Activated naive CD4-positive, alpha-beta T cell treated with anti-CD3 and anti-CD28 coated beads, Interleukin-2, amount 10 ng/mL, durations not matched to agents 7 days and 5 days (primary cell): ENCODE measurements at regions not wholly inside any gene's neighbourhood (a gene's known extent, or its start where the extent isn't known, plus 50 kb on each side); places are given as distances from the start of the nearest gene placed in this dataset.
"Not testable (repeated sequence)": the region's sequence is repeated elsewhere in the genome, so short reads cannot be mapped to it uniquely, and the experiment has no call there.

Source experiments
- CTCF ChIA-PET: fragments of 350-600 bp; sonication (Branson Sonifier 250); formaldehyde crosslinking; loops from one replicate; lab custom pipeline; 2021; ENCODE audit warnings: antibody characterized with exemption; lab: Charles Lee
- DNase-seq: peaks from one replicate; pipeline ENCODE4 v3.0.0-alpha.2; 2020
- H3K27ac Mint-ChIP-seq: one replicate; pipeline ENCODE4 v1.8.0; 2021; ENCODE audit warnings: mild to moderate bottlenecking, moderate library complexity, mixed read lengths
- H3K27me3 Mint-ChIP-seq: one replicate; pipeline ENCODE4 v1.8.0; 2021; ENCODE audit warnings: mild to moderate bottlenecking, mixed read lengths
- H3K36me3 Mint-ChIP-seq: one replicate; pipeline ENCODE4 v1.8.0; 2021; ENCODE audit warnings: mixed read lengths
- H3K4me1 Mint-ChIP-seq: one replicate; pipeline ENCODE4 v1.8.0; 2021; ENCODE audit warnings: mixed read lengths
- H3K4me3 Mint-ChIP-seq: one replicate; pipeline ENCODE4 v1.8.0; 2021; ENCODE audit warnings: mild to moderate bottlenecking, moderate library complexity, mixed read lengths
- H3K9me3 Mint-ChIP-seq: one replicate; pipeline ENCODE4 v1.8.0; 2021; ENCODE audit warnings: mixed read lengths

GRCh38 chr11:8763070-8763685, 80.6 kb downstream of the RPL27A start:
- Mint-ChIP-seq H3K4me1 (no peaks in the 10 kb centered on the region), H3K9me3 (no peaks in the 10 kb centered on the region), H3K27me3 (peaks cover 16% of the 10 kb centered on the region), H3K27ac (no peak overlapping the region), H3K4me3 (no peak overlapping the region), H3K36me3 (no peaks in the 10 kb centered on the region)
- CTCF ChIA-PET = no interaction called here
- DNase-seq = no peak

GRCh38 chr11:8765294-8765693, 82.7 kb downstream of the RPL27A start:
- no peak for DNase-seq
- H3K27ac Mint-ChIP-seq = no peak overlapping the region
- H3K4me1 Mint-ChIP-seq = no peaks in the 10 kb centered on the region
- H3K36me3 Mint-ChIP-seq = no peaks in the 10 kb centered on the region
- CTCF ChIA-PET = no interaction called here
- H3K9me3 Mint-ChIP-seq = no peaks in the 10 kb centered on the region
- H3K27me3 Mint-ChIP-seq = peaks cover 18% of the 10 kb centered on the region
- no peak overlapping the region for H3K4me3 Mint-ChIP-seq

DNA sequence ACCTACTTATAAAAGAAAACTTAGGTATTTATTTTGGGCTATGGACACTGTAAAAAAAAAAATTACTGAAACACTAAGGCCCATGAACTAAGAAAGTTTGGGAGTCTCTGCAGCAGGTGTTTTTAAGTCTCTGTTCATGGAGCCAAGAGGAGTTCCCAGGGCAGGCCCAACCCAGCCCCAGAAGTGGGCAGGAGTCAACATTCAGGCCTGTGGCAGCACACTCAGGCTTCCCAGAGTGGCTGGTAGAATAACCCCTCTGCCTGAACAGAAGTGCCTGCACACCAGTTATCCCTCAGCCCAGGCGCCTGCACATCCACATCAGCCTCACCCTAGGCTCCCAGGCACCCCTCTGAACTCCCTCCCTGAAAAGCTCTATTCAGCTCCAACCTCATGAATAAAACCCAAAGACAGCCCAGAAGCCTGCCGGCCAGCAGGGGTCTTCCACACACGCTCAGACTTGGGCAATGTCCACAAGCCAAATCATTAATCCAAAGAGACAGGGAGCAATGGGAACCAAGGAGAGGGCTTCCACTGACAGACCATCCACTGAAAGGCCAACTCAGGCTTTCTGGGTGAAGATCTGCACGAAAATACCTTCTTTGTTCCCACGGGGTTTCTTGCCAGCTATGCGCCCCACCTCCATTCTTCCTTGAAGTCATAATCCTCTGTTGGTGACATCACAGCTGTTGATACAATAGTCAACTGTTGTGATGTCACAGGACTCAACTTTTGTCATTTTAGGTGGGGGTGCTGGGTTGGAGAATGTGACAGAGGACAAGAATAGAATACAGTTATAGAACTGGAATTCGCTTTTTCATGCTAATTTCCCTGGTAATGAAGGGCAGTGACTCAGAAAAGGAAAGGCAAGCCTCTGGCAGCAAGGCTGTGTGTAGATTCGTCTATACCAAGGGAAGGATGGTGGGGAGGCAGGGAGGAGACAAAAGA, 83.7 kb downstream of the RPL27A start:
- no peak for DNase-seq
- H3K4me1 Mint-ChIP-seq = no peaks in the 10 kb centered on the region
- H3K27ac Mint-ChIP-seq = no peak overlapping the region
- no peak overlapping the region for H3K4me3 Mint-ChIP-seq
- peaks cover 18% of the 10 kb centered on the region for H3K27me3 Mint-ChIP-seq
- H3K9me3 Mint-ChIP-seq = no peaks in the 10 kb centered on the region
- H3K36me3 Mint-ChIP-seq = no peaks in the 10 kb centered on the region
- CTCF ChIA-PET = no interaction called here

- DNase-seq = no peak
- H3K27ac Mint-ChIP-seq = no peak overlapping the region
- H3K4me1 Mint-ChIP-seq = no peaks in the 10 kb centered on the region
- H3K9me3 Mint-ChIP-seq = no peaks in the 10 kb centered on the region
- CTCF ChIA-PET = no interaction called here
- no peak overlapping the region for H3K4me3 Mint-ChIP-seq
- H3K27me3 Mint-ChIP-seq = peaks cover 18% of the 10 kb centered on the region
- H3K36me3 Mint-ChIP-seq = no peaks in the 10 kb centered on the region
Measured at GRCh38 chr11:8766988-8767374, 84.4 kb downstream of the RPL27A start.

DNA sequence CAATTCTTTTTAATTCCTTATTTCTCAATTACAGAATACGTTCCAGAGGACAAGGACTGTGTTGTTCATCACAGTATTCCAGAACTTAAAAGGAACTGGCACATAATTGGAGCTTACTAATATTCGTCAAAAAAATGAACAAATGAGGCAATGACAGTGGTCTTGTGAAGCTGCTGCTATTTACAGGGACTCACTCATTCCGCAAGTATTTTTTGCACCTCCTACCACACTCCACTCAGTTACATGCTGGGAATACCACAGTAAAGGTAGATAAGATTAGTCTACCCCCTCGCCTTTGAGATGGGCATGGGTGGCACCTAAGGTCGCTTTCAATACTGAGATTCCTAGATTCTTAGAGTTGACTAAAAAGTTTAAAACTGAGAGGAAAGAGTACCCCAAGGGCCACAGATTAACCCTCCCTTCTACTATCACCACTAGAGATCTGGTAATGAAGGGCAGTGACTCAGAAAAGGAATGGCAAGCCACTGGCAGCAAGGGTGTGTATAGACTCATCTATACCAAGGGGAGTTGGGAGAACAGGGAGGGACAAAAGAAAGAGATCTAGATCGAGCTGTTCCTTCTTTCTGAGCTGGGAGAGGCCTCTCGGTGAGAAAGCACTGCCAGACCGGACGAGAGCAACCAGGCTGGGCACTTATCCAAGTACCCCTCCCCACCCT, 85.0 kb downstream of the RPL27A start:
- Mint-ChIP-seq H3K4me1 (no peaks in the 10 kb centered on the region), H3K4me3 (no peak overlapping the region), H3K36me3 (no peaks in the 10 kb centered on the region), H3K9me3 (no peaks in the 10 kb centered on the region), H3K27me3 (peaks cover 18% of the 10 kb centered on the region), H3K27ac (no peak overlapping the region)
- CTCF ChIA-PET = no interaction called here
- DNase-seq = no peak

GRCh38 chr11:8768625-8769333, 86.2 kb downstream of the RPL27A start:
- H3K27ac Mint-ChIP-seq = no peak overlapping the region
- DNase-seq = no peak
- CTCF ChIA-PET = no interaction called here
- no peaks in the 10 kb centered on the region for H3K9me3 Mint-ChIP-seq
- no peaks in the 10 kb centered on the region for H3K36me3 Mint-ChIP-seq
- peaks cover 18% of the 10 kb centered on the region for H3K27me3 Mint-ChIP-seq
- H3K4me3 Mint-ChIP-seq = no peak overlapping the region
- H3K4me1 Mint-ChIP-seq = no peaks in the 10 kb centered on the region

DNA sequence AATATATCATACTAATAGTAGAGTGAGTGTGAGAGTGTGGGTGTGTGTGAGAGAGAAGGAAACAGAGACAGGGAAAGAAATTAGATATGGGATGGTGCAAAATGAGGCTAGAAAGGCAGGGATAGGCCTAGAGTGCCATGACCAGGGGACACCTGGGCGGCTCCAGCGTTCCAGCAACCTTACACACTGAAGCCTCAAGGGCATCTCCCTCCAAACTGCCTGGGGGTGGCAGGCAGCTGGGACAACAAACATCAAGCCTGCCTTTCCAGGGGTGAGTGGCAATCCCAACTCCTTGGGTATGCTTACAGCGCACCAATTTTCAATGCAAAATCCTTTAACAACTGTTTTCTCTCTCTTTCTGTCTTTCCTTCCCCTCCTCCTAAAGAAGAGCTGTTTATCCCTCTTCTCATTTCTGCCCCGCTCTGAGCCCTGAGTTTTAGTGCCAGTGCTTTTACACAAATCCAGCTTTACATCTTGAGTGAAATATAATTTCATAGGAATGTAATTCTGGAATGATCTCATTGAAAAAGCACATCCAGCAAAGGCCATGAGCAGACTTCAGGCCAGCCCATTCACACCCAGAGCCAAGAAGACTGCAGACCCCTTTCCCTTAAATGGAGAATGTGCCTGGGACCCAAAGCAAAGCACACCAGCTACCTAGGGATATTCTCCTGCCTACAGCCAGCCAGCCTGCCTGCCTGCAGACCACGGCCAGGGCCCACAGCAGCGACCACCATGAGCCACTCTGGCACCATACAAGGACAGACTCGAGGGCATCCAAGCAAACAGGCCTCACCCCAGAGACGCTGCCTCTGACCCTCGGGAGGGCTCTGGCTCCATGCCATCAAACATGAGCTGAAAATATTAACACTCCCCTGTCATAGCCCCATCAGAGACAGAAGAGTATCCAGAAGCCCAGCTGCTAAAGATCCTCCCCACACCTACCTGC, 90.3 kb downstream of the RPL27A start:
- no peaks in the 10 kb centered on the region for H3K36me3 Mint-ChIP-seq
- CTCF ChIA-PET = no interaction called here
- H3K4me1 Mint-ChIP-seq = peaks cover 3% of the 10 kb centered on the region
- no peak overlapping the region for H3K4me3 Mint-ChIP-seq
- H3K27me3 Mint-ChIP-seq = peaks cover 5% of the 10 kb centered on the region
- no peaks in the 10 kb centered on the region for H3K9me3 Mint-ChIP-seq
- DNase-seq = no peak
- no peak overlapping the region for H3K27ac Mint-ChIP-seq

GRCh38 chr11:8773916-8774539, 91.4 kb downstream of the RPL27A start:
- Mint-ChIP-seq H3K36me3 (no peaks in the 10 kb centered on the region), H3K27me3 (peaks cover 8% of the 10 kb centered on the region), H3K9me3 (no peaks in the 10 kb centered on the region), H3K4me1 (peaks cover 3% of the 10 kb centered on the region), H3K27ac (no peak overlapping the region), H3K4me3 (no peak overlapping the region)
- CTCF ChIA-PET = no interaction called here
- DNase-seq = no peak

GRCh38 chr11:8774916-8775315, 92.3 kb downstream of the RPL27A start:
- H3K4me3 Mint-ChIP-seq, H3K4me1 Mint-ChIP-seq, DNase-seq, H3K9me3 Mint-ChIP-seq, CTCF ChIA-PET, H3K36me3 Mint-ChIP-seq, H3K27ac Mint-ChIP-seq: not testable (repeated sequence)
- H3K27me3 Mint-ChIP-seq = peaks cover 12% of the 10 kb centered on the region

GRCh38 chr11:8775332-8775731, 92.7 kb downstream of the RPL27A start:
- Mint-ChIP-seq H3K36me3 (no peaks in the 10 kb centered on the region), H3K4me3 (no peak overlapping the region), H3K27ac (no peak overlapping the region), H3K27me3 (peaks cover 12% of the 10 kb centered on the region), H3K4me1 (peaks cover 3% of the 10 kb centered on the region), H3K9me3 (no peaks in the 10 kb centered on the region)
- no peak for DNase-seq
- CTCF ChIA-PET = no interaction called here

DNA sequence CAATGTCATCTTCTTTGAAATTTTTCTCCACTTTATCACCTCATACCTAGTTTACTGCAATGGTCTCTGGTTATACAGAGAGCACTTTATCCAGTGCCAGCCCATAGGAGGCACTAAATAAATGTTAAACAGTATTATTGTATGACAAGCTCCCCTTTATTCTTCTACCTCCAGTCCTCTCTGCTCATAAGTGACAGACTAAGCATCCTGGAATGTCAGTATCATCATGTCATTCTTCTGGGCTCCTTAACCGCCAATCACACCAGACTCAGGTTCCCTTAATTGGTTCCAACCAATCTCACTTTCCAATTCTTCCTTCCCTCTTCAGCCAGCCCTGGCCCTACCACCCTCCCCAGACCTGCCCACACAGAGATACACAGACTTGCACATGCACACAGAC, 93.1 kb downstream of the RPL27A start:
- no peak for DNase-seq
- CTCF ChIA-PET = no interaction called here
- H3K4me3 Mint-ChIP-seq = no peak overlapping the region
- no peaks in the 10 kb centered on the region for H3K36me3 Mint-ChIP-seq
- no peak overlapping the region for H3K27ac Mint-ChIP-seq
- peaks cover 16% of the 10 kb centered on the region for H3K27me3 Mint-ChIP-seq
- no peaks in the 10 kb centered on the region for H3K9me3 Mint-ChIP-seq
- peaks cover 3% of the 10 kb centered on the region for H3K4me1 Mint-ChIP-seq

DNA sequence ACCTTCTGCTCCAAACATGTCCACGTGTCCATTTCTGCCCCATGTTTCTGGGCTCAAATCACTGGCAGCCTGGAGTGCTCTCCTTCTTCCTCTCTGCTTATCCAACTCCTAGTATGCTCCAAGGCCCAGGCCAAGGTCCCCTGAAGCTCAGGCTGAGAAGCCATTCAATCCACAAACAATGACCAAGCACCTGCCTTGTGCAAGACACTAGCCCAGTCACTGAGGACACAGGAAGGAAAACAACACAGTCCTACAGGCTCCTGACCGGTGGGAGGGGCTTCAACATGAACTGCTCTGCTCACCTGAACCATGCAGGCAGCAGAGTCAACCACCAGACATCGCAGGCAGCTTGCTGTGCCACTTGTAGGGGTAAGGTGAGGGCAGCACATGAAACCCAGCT, 93.6 kb downstream of the RPL27A start:
- Mint-ChIP-seq H3K36me3 (no peaks in the 10 kb centered on the region), H3K4me1 (peaks cover 3% of the 10 kb centered on the region), H3K4me3 (no peak overlapping the region), H3K27me3 (peaks cover 20% of the 10 kb centered on the region), H3K27ac (no peak overlapping the region), H3K9me3 (no peaks in the 10 kb centered on the region)
- CTCF ChIA-PET = no interaction called here
- DNase-seq = no peak
